H1 (cell line): ENCODE measurements at regions not wholly inside any gene's neighbourhood (a gene's known extent, or its start where the extent isn't known, plus 50 kb on each side); places are given as distances from the start of the nearest gene placed in this dataset.

Experiments used
- CTCF ChIA-PET: fragments of 300-600 bp; sonication (Branson Sonifier 250); formaldehyde crosslinking; loops from one replicate; lab custom pipeline; 2021; ENCODE audit not compliant: partially characterized antibody; lab: Charles Lee
- POLR2A ChIA-PET: fragments of 300-600 bp; sonication (Branson Sonifier 250); formaldehyde crosslinking; loops from one replicate; lab custom pipeline; 2021; ENCODE audit warnings: inconsistent platforms; ENCODE audit not compliant: partially characterized antibody; lab: Charles Lee
- DNase-seq, 2 experiments: peaks; one replicate each; pipeline versions ENCODE4 v3.0.0 to v3.0.0-alpha.2; 2010 to 2022; ENCODE audit warnings: low spot score in 2 of 2, low read depth in 1 of 2, mixed read lengths in 1 of 2
- FAIRE-seq: peaks from 2 replicates; lab custom pipeline; 2011; peaks lifted over from hg19 to GRCh38; lab: Jason Lieb, UNC
- H2AFZ ChIP-seq: 2 replicates; pipeline ENCODE4 v1.8.1; 2012; ENCODE audit warnings: low read length, inconsistent platforms
- H2AK5ac ChIP-seq: 2 replicates; pipeline ENCODE4 v1.6.1; 2013; ENCODE audit warnings: low read depth, low read length
- H2BK120ac ChIP-seq: replicated peaks from 2 replicates; pipeline ENCODE3; 2013; ENCODE audit warnings: low read depth, low read length, inconsistent platforms
- H2BK12ac ChIP-seq: 2 replicates; pipeline ENCODE4 v1.6.1; 2013; ENCODE audit warnings: low read depth, low read length
- H2BK15ac ChIP-seq: 2 replicates; pipeline ENCODE4 v1.6.1; 2013; ENCODE audit warnings: low read length
- H2BK20ac ChIP-seq: 2 replicates; pipeline ENCODE4 v1.6.1; 2013; ENCODE audit warnings: low read length
- H2BK5ac ChIP-seq: 2 replicates; pipeline ENCODE4 v1.6.1; 2013; ENCODE audit warnings: low read depth, low read length
- H3K14ac ChIP-seq: 2 replicates; pipeline ENCODE4 v1.6.1; 2013; ENCODE audit warnings: inconsistent platforms; ENCODE audit not compliant: insufficient read length
- H3K18ac ChIP-seq: 2 replicates; pipeline ENCODE4 v1.6.1; 2013; ENCODE audit warnings: low read length; ENCODE audit errors: extremely low read depth
- H3K23ac ChIP-seq: 2 replicates; pipeline ENCODE4 v1.6.1; 2013; ENCODE audit warnings: inconsistent platforms; ENCODE audit not compliant: insufficient read length
- H3K23me2 ChIP-seq: 2 replicates; pipeline ENCODE4 v1.6.1; 2013; ENCODE audit warnings: low read depth, low read length
- H3K27ac ChIP-seq: 2 replicates; pipeline ENCODE4 v1.6.1; 2011; ENCODE audit warnings: low read depth, low read length, inconsistent platforms
- H3K27me3 ChIP-seq, 4 experiments: replicated peaks in 1 of 4; 1 replicate in 1 of 4; 2 replicates in 3 of 4; pipeline versions ENCODE4 v1.6.1 to v1.8.1; 2011 to 2013; ENCODE audit warnings: low read length in 3 of 4, mild to moderate bottlenecking in 3 of 4, inconsistent platforms in 2 of 4, mixed read lengths in 2 of 4, moderate library complexity in 1 of 4; ENCODE audit not compliant: control insufficient read depth in 3 of 4, insufficient read depth in 3 of 4; ENCODE audit errors: extremely low read depth in 1 of 4
- H3K36me3 ChIP-seq, 4 experiments: 2 replicates each; pipeline versions ENCODE4 v1.6.1 to v1.8.1; 2011 to 2013; ENCODE audit warnings: mild to moderate bottlenecking in 4 of 4, low read length in 3 of 4, moderate library complexity in 2 of 4, control low read depth in 1 of 4, inconsistent platforms in 1 of 4; ENCODE audit not compliant: insufficient read depth in 4 of 4, control insufficient read depth in 2 of 4
- H3K4ac ChIP-seq: replicated peaks from 2 replicates; pipeline ENCODE3; 2013; ENCODE audit warnings: low read length, low read depth, mixed read lengths, inconsistent platforms; ENCODE audit not compliant: insufficient read length
- H3K4me1 ChIP-seq, 4 experiments: replicated peaks in 1 of 4; 1 replicate in 1 of 4; 2 replicates in 3 of 4; pipeline versions ENCODE4 v1.6.1 to v1.8.1; 2011 to 2013; ENCODE audit warnings: low read length in 3 of 4, inconsistent platforms in 2 of 4, mixed read lengths in 1 of 4; ENCODE audit not compliant: insufficient read depth in 4 of 4, control insufficient read depth in 3 of 4
- H3K4me2 ChIP-seq, 2 experiments: 2 replicates each; pipeline versions ENCODE4 v1.6.1 to v1.8.1; 2011 to 2013; ENCODE audit warnings: low read depth in 2 of 2, low read length in 2 of 2, control low read depth in 1 of 2, inconsistent platforms in 1 of 2, mild to moderate bottlenecking in 1 of 2; ENCODE audit not compliant: insufficient read depth in 1 of 2
- H3K4me3 ChIP-seq, 4 experiments: fragments of 200-600, 300-600 bp in 1 of 4; sonication (generic), shearing (Covaris generic), sonication (Bioruptor Twin) in 1 of 4; 2 replicates each; pipeline versions ENCODE4 v1.5.1 to v1.8.1; 2011 to 2016; ENCODE audit warnings: low read length in 4 of 4, low read depth in 3 of 4, control low read depth in 2 of 4, inconsistent platforms in 2 of 4, mild to moderate bottlenecking in 2 of 4, mixed read lengths in 1 of 4, moderate library complexity in 1 of 4; ENCODE audit not compliant: insufficient read depth in 2 of 4; ENCODE audit errors: extremely low read depth in 1 of 4
- H3K56ac ChIP-seq: replicated peaks from 2 replicates; pipeline ENCODE3; 2013; ENCODE audit warnings: low read depth, mild to moderate bottlenecking, mixed read lengths, low read length, inconsistent platforms; ENCODE audit not compliant: insufficient read length
- H3K79me1 ChIP-seq: 2 replicates; pipeline ENCODE4 v1.6.1; 2013; ENCODE audit warnings: low read depth, low read length, control low read depth
- H3K79me2 ChIP-seq, 2 experiments: 2 replicates each; pipeline versions ENCODE4 v1.6.1 to v1.8.1; 2012 to 2013; ENCODE audit warnings: low read length in 2 of 2, mild to moderate bottlenecking in 2 of 2, inconsistent platforms in 1 of 2; ENCODE audit not compliant: insufficient read depth in 2 of 2, control insufficient read depth in 1 of 2
- H3K9ac ChIP-seq, 4 experiments: replicated peaks in 1 of 4; 1 replicate in 1 of 4; 2 replicates in 3 of 4; pipeline versions ENCODE4 v1.6.1 to v1.8.1; 2011 to 2013; ENCODE audit warnings: low read depth in 3 of 4, low read length in 3 of 4, control low read depth in 2 of 4, mild to moderate bottlenecking in 2 of 4, moderate library complexity in 2 of 4, inconsistent platforms in 1 of 4; ENCODE audit errors: extremely low read depth in 1 of 4
- H3K9me3 ChIP-seq, 2 experiments: 2 replicates each; pipeline versions ENCODE4 v1.6.1 to v1.8.1; 2012 to 2013; ENCODE audit warnings: mild to moderate bottlenecking in 2 of 2, moderate library complexity in 2 of 2, control low read depth in 1 of 2, inconsistent platforms in 1 of 2, low read depth in 1 of 2, low read length in 1 of 2, mixed read lengths in 1 of 2; ENCODE audit not compliant: insufficient read depth in 2 of 2
- H4K20me1 ChIP-seq, 2 experiments: replicated peaks in 1 of 2; 2 replicates each; pipeline versions ENCODE3 to v1.8.1; 2011 to 2013; ENCODE audit warnings: inconsistent platforms in 2 of 2, low read length in 2 of 2, mild to moderate bottlenecking in 1 of 2; ENCODE audit not compliant: insufficient read depth in 2 of 2, control insufficient read depth in 1 of 2
- H4K5ac ChIP-seq: 2 replicates; pipeline ENCODE4 v1.6.1; 2013; ENCODE audit warnings: low read length, low read depth, mixed read lengths, inconsistent platforms; ENCODE audit not compliant: insufficient read length
- H4K8ac ChIP-seq: 2 replicates; pipeline ENCODE4 v1.8.0; 2013; ENCODE audit warnings: mild to moderate bottlenecking, moderate library complexity, low read length, inconsistent platforms; ENCODE audit not compliant: insufficient read depth; ENCODE audit errors: extremely low read depth
- H4K91ac ChIP-seq: replicated peaks from 2 replicates; pipeline ENCODE3; 2013; ENCODE audit warnings: low read length, mixed read lengths, inconsistent platforms; ENCODE audit not compliant: insufficient read length
- BCL11A ChIP-seq, 2 experiments: IDR thresholded peaks; one replicate each; pipeline ENCODE4 v1.6.1; 2011; ENCODE audit warnings: low read depth in 2 of 2, low read length in 2 of 2, mild to moderate bottlenecking in 2 of 2
- CBX8 ChIP-seq: fragments of 300-800, 300-1000 bp; sonication (generic); IDR thresholded peaks from 2 replicates; pipeline ENCODE4 v1.7.1; 2016; ENCODE audit warnings: low read depth, low read length, borderline replicate concordance
- CHD1 ChIP-seq: IDR thresholded peaks from 2 replicates; pipeline ENCODE4 v1.6.1; 2012; ENCODE audit warnings: low read depth, low read length, improper control_type of control experiment
- EP300 ChIP-seq, 2 experiments: IDR thresholded peaks; 1 replicate in 1 of 2; 2 replicates in 1 of 2; pipeline ENCODE4 v1.6.1; 2011 to 2012; ENCODE audit warnings: low read depth in 2 of 2, low read length in 2 of 2, mild to moderate bottlenecking in 2 of 2, borderline replicate concordance in 1 of 2, inconsistent platforms in 1 of 2, moderate library complexity in 1 of 2
- HDAC2 ChIP-seq, 2 experiments: fragments of 300-600 bp in 1 of 2; sonication (generic) in 1 of 2; IDR thresholded peaks; 2 replicates each; pipeline ENCODE4 v1.6.1; 2011 to 2012; ENCODE audit warnings: low read depth in 2 of 2, low read length in 2 of 2, mild to moderate bottlenecking in 2 of 2, moderate library complexity in 2 of 2, borderline replicate concordance in 1 of 2, inconsistent platforms in 1 of 2
- PHF8 ChIP-seq: fragments of 200-600 bp; sonication (generic); conservative IDR thresholded peaks from 2 replicates; pipeline ENCODE4 v1.7.1; 2012; ENCODE audit warnings: low read depth, mild to moderate bottlenecking, inconsistent platforms, low read length, moderate library complexity
- POLR2AphosphoS5 ChIP-seq: IDR thresholded peaks from 2 replicates; pipeline ENCODE4 v1.6.1; 2011; ENCODE audit warnings: low read depth, low read length
- RFX5 ChIP-seq: IDR thresholded peaks from 2 replicates; pipeline ENCODE4 v1.6.1; 2011; ENCODE audit warnings: low read depth, low read length, improper control_type of control experiment, borderline replicate concordance
- SIX5 ChIP-seq: IDR thresholded peaks from 2 replicates; pipeline ENCODE4 v1.6.1; 2011; ENCODE audit warnings: mild to moderate bottlenecking, low read depth, low read length
- SP2 ChIP-seq: IDR thresholded peaks from 2 replicates; pipeline ENCODE4 v1.6.1; 2012; ENCODE audit warnings: mild to moderate bottlenecking, low read length, inconsistent platforms
- TCF12 ChIP-seq: IDR thresholded peaks from 2 replicates; pipeline ENCODE4 v1.6.1; 2011; ENCODE audit warnings: low read depth, mild to moderate bottlenecking, low read length
- TEAD4 ChIP-seq: IDR thresholded peaks from 2 replicates; pipeline ENCODE4 v1.6.1; 2012; ENCODE audit warnings: low read depth, low read length, inconsistent platforms, mixed read lengths
- WGBS, 2 experiments: shearing (Covaris generic) in 1 of 2; methylation state at CpG; one replicate each; pipeline versions ENCODE4 v1.1.6 to v1.1.7; 2013 to 2015; ENCODE audit warnings: low lambda C conversion rate in 2 of 2, mixed read lengths in 2 of 2, inconsistent platforms in 1 of 2, low coverage in 1 of 2, missing lambda C conversion rate in 1 of 2; ENCODE audit not compliant: insufficient replicate concordance in 2 of 2, insufficient coverage in 1 of 2, insufficient read length in 1 of 2; ENCODE audit errors: extremely low coverage in 1 of 2, missing lambda C conversion rate in 1 of 2; 5-methylcytosine and 5-hydroxymethylcytosine counted together

GRCh38 chr10:37434091-37434490 lies 308.7 kb downstream of the ANKRD30A start:
- TF ChIP-seq CBX8 (no peak), HDAC2 (IDR thresholded peaks at IDR 0.05; ENCODE audit: borderline replicate concordance in 1 of 2, low read depth in 2 of 2, low read length in 2 of 2) (no peak), BCL11A (IDR thresholded peaks at IDR 0.05; ENCODE audit: low read depth in 2 of 2, low read length in 2 of 2) (no peak), SIX5 (no peak), TCF12 (no peak), TEAD4 (no peak), RFX5 (no peak), EP300 (IDR thresholded peaks at IDR 0.05; ENCODE audit: borderline replicate concordance in 1 of 2, low read depth in 2 of 2, low read length in 2 of 2) (no peak), POLR2AphosphoS5 (no peak), CHD1 (no peak), PHF8 (no peak), SP2 (no peak)
- Histone ChIP-seq H3K9me3 (peaks cover 65 to 75% of the 10 kb centered on the region in 2 experiments), H2BK120ac (no peak overlapping the region), H4K20me1 (peaks cover 0 to 1% of the 10 kb centered on the region in 2 experiments), H3K4ac (no peak overlapping the region), H3K4me2 (no peak overlapping the region), H3K9ac (no peak overlapping the region), H3K23ac (no peak overlapping the region), H3K23me2 (no peaks in the 10 kb centered on the region), H3K27me3 (no peaks in the 10 kb centered on the region), H3K79me2 (no peaks in the 10 kb centered on the region), H3K4me1 (no peaks in the 10 kb centered on the region), H2BK15ac (no peak overlapping the region), H2AK5ac (no peak overlapping the region), H2AFZ (no peak overlapping the region), H3K36me3 (no peaks in the 10 kb centered on the region), H3K14ac (no peak overlapping the region), H3K18ac (no peak overlapping the region), H3K79me1 (no peaks in the 10 kb centered on the region), H3K4me3 (no peak overlapping the region), H2BK20ac (no peak overlapping the region), H2BK12ac (no peak overlapping the region), H3K27ac (no peak overlapping the region), H4K5ac (no peak overlapping the region), H2BK5ac (no peak overlapping the region), H4K8ac (no peak overlapping the region), H4K91ac (no peak overlapping the region), H3K56ac (no peak overlapping the region)
- POLR2A ChIA-PET, result no interaction called here
- FAIRE-seq (no peak), DNase-seq (no peak)
- WGBS, 2 experiments, result 50% methylated on average over 2 of the region's 2 CpGs; no CpG with 5 or more reads in 1 of the 2 experiments
- CTCF ChIA-PET, result no interaction called here
